Stimulated activated naive CD4-positive, alpha-beta T cell treated with Interleukin-2 at 50 U/mL for 16 hours (primary cell): ENCODE measurements at regions not wholly inside any gene's neighbourhood (a gene's known extent, or its start where the extent isn't known, plus 50 kb on each side); places are given as distances from the start of the nearest gene placed in this dataset.
"Not testable (repeated sequence)": the region's sequence is repeated elsewhere in the genome, so short reads cannot be mapped to it uniquely, and the experiment has no call there.

Experiments used
- DNase-seq: peaks from one replicate; lab custom pipeline; 2025; lab: John Stamatoyannopoulos, UW

GRCh38 chr17:68700421-68700820 is 99.3 kb upstream of the FAM20A start:
- no peak for DNase-seq

GRCh38 chr17:68699936-68700335 is 98.8 kb upstream of the FAM20A start:
- no peak for DNase-seq

DNA sequence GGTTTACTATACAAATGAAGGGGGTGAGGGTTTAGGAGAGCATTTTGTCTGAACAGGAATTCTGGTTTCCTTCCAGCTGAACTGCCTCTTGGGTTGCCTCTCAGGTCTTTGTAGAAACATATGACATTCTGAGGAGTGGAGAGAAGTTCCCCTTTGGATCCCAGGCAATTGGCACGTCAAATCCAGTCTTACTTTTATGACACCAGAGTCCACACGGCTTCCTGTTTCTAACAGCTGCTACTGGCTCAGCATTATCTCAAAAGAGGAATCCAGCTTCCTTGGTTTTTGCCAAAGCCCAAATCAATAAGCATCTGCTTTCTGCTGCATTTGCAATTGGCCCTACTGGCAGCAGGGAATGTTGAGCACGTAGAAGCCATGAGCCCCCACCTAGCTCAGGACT is 97.6 kb upstream of the FAM20A start:
- no peak for DNase-seq

GRCh38 chr17:68697850-68698361 is 96.7 kb upstream of the FAM20A start:
- no peak for DNase-seq

- DNase-seq, result no peak
These were observed 94.5 kb upstream of the FAM20A start for GRCh38 chr17:68695659-68696058.

DNA sequence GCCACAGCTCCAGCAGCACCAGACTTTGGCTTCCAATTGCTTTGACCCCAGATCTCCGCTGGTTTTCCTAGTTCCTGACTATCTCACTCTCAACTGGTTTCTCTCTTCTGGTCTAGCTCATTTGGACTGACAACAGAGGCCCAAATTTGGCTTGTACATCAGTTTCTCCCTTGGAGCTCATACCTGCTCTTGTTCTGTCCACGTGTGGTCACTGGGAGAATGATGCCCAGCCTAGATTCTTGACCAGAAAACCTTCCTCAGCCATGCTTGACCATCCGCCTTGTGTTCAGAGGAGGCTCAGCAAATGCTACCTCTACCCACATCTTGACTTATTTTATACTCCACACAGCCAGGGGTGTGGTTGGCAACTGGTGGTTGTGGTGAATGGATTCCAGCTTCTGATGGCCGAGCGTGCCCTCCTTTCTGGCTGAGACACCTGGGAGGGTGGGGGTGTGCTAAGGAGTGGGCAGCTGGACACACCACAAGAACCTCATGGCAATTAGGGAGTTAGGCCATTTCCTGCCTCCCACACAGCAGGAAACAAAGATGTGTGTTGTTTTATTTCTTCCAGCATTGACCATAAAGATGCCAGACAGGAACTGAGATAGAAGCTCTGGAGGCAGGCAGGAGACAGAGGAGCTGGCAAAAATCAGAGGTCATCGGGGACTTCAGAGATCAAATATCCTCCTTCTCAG is 93.8 kb upstream of the FAM20A start:
- no peak for DNase-seq

DNA sequence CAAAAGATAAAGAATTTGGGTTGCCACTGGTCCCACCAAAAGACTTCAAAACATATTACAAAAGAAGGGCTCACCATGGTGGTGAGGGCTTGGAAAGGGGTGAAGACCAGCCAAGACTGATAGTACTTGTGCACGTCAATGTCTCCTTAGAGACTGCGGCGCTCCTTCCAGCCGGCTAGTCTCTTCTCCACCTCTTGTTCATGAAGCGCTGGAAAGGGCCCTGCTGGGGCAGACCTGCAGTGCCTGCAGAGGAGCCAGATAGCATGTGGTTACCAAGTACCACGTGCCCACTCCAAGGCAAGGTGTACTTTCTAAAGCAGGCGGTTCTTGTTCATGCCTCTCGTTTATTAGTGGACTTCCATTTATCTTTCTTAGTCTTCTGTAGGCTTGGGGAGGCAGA is 92.7 kb upstream of the FAM20A start:
- DNase-seq, result no peak

DNA sequence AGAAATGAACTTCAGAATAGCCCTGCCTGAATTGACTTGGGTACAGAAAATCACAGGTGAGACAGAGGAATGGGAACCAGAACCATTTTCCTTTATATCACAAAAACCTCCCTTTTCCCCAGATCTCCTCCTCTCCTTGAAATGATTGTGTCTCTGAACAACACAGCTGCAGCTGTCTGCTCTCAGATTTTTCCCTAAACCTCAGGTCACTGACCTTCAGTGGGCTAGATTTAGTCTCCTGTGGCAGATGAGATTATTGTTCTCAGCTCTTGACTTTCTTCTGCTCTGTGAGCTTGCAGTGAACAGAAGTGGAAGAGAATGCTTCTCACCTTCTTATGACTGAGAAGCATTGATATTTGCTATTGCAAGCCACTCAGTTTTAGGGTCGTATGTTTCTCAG is 92.3 kb upstream of the FAM20A start:
- no peak for DNase-seq

DNA sequence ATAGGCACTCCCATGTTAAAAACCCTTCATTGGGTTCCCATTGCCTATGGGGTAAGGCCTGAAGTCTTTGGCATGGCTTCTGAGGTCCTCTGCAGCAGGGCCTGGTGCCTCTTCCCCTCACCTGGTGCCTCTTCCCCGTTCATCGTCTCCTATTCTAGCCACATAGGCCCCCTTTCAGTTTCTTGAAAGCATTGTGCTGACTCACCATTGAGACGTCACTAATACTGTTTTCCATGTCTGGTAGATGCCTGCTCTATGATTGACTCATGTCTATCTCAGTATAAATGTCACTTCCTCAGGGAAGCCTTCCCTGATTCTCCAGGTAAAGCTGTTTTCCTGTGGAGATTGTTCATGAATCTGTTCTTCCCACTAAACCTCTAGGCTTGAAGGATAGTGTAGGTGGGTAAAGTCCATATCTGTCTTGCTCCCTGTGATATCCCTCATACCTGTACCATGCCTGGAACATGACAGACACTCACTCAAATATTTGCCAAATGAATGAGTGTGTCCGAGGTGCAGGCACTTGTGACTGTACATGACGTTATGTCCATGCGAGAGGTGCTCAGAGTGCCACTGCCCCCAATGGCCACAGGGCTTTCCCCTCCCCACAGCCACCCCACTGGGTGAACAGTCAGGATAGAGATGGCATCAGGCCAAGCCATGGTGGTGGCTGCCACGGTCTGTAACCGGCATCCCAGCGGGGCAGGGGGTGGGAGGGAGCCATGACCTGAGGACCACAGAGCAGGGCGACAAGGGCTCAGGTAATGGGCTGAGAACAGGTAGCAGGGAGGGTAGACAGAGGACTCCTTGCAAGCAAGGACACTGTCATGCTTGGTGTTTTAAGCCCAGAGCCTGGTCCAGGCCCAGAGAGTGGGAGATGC is 85.2 kb upstream of the FAM20A start:
- DNase-seq, result no peak

GRCh38 chr17:68684949-68685357 is 83.8 kb upstream of the FAM20A start:
- DNase-seq, result no peak

- DNase-seq, result no peak
These were observed 81.7 kb upstream of the FAM20A start for GRCh38 chr17:68682903-68683302.

- DNase-seq, result no peak
These were observed 78.7 kb upstream of the FAM20A start for GRCh38 chr17:68679882-68680281.

- DNase-seq, result no peak
These were observed 75.7 kb upstream of the FAM20A start for GRCh38 chr17:68676856-68677255.

DNA sequence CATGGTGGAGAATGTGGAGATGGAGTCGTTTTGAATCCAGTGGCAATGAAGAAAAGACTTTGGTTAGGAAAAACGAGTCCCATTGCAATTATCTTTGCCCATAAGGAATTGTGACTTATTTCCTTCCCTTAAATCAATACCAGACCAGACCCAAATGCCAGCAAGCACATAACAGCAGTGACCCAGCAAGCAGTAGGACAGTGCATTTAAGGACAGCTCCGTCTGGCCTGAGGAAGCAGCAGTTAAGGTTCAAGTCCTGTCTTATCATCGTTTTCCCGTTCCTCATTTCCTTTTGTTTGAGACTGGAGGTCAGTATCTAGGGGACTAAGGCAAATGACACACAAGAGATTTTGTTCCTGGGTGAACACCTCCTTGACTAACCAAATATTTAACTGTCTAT is 74.6 kb upstream of the FAM20A start:
- no peak for DNase-seq

DNA sequence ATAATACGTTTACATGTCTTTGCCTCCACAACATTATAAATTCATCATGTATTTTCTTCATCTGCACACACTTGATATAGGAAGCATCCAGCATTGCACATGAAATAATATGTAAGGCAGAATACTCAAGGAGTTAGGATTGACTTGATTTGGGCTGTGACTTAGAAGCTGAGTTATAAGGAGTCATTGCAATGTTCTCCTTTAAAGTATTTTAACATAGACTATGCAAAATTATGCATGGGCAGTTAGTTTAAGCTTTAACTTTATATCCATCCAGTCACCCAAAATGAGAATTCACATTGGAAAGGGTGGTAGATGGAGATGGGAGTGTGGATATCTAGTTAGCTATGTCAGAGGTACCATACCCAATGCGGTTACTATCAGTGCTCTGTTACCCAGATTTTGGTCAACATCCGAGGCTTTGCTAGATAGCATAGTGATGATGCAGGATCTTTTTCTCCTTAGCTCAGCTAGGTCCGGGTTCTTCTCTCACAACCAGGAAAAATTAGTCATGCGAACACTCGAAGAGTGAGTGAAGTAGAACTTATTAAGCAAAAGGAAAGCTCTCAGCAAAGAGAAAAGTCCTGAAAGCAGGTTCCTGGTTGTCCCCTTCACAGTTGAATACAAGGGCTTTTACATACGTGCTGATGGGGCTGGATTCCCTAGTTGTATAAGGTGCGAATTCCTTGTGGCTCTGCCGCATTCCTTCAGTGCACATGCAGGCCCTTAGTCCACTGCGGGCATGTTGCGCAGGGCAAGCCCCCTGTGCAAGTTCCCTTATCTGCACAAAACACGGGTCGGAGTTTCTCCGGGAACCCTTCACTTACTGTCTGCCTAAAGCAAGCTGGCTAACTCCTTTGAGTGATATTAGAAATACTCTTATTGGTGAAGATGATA is 73.1 kb upstream of the FAM20A start:
- no peak for DNase-seq

GRCh38 chr17:68670967-68671693 is 70.0 kb upstream of the FAM20A start:
- DNase-seq, result no peak

GRCh38 chr17:68666438-68666837 is 65.3 kb upstream of the FAM20A start:
- DNase-seq, result not testable (repeated sequence)

GRCh38 chr17:68665373-68665772 is 64.2 kb upstream of the FAM20A start:
- no peak for DNase-seq

DNA sequence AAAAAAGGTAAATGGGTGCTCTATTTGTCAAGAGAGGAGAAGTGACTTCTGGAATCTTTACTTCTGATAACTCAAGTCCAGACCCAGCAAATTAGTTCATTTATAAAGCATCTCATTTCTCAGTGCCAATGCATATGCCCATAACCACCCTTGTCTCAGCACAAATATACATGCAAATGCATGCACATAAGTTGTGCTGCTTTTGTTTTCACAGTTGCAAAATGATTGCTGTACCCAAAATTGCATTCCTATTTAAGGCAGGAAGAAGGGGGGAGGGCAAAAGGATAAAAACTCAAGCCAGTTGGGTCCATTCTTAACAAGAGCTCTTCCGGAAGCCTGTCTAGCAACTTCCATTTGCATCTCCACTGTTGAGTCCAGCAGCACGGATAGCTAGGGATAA is 61.3 kb upstream of the FAM20A start:
- no peak for DNase-seq

DNA sequence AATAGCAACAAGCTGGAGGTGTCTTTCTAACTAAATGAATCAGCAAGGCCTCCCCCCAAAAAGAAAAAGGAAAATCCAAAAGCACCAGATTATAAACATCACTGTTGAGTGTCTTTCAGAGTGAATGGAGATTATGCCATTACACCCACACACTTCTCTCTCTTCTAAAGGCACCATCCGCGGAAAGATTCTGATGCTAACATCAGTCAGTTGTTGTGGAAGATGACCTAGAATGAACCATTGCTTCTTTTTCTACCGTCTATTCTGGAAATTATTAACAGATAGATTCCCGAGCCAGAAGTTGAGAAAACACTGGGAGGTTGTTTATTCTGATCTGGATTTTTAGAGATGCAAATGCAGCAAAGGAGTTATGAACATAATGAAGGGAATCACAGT is 60.9 kb upstream of the FAM20A start:
- no peak for DNase-seq

GRCh38 chr17:68661265-68662036 is 60.3 kb upstream of the FAM20A start:
- no peak for DNase-seq
